ENCODE measurements at regions not wholly inside any gene's neighbourhood (a gene's known extent, or its start where the extent isn't known, plus 50 kb on each side); places are given as distances from the start of the nearest gene placed in this dataset.

DNA sequence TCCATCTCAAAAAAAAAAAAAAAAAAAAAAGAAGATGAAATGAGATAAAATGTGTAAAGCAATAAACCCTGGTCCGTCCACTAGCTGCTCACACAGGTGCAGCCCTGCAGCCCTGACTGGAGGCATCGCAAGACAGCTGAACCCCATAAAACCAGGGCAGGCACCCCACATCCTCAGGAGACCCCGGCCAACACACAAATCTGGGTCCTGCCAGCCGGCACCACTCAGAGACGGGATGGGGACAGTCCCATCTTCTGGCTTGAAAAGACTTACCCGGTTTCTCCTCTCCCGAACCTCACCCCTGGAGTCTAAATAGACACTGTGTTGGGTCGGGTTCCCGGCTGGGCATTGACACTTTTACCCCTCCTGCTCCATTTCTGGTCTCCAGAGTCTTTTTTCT lies 52.7 kb upstream of the TNRC6C start (continued):
- TF ChIP-seq ZNF550 (CRISPR knock-in tag; IDR thresholded peaks at IDR 0.05; ENCODE audit: borderline replicate concordance) (no peak), ZNF775 (CRISPR knock-in tag; IDR thresholded peaks at IDR 0.05; ENCODE audit: borderline replicate concordance) (no peak), TERF1 (CRISPR knock-in tag; IDR thresholded peaks at IDR 0.05) (no peak)

DNA sequence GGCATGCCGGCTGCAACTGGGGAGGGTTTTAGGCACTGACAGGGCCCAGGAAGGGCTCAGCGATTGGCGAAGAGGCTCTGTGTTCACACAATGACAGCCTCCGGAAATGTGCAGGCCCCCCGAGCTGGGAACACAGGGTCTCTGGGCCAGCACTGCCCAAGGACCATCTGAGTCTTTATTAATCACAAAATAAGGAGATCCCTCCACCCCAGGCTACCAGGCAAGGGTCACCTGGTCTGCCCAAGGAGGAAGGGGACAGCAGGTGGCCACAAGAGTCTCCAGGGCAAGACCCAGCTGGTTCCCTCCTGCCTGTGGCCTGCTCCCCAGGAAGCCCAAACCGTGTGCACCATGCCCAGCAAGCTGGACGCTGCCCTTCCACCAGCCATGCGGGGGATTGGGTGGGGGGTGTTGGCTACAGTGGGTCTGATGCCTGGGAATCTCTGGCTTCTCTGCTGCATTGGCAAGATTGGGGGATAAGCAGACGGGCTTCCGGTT lies 52.1 kb upstream of the TNRC6C start:
- FAIRE-seq (no peak), ATAC-seq (no peak; the same call in 2 of the 3 replicates), DNase-seq (ENCODE audit: low spot score) (no peak)
- POLR2A ChIA-PET: no interaction called here
- H3K79me2 ChIP-seq (ENCODE audit: insufficient read depth, low read length): no peaks in the 10 kb centered on the region
- no peaks in the 10 kb centered on the region for H3K36me3 ChIP-seq (replicated peaks in 1 of 2; ENCODE audit: control insufficient read depth in 1 of 2, insufficient read depth in 2 of 2, low read length in 2 of 2)
- H3K9ac ChIP-seq (ENCODE audit: insufficient read depth, low read depth, low read length): no peak overlapping the region
- H3K4me2 ChIP-seq (ENCODE audit: low read depth, low read length): no peak overlapping the region
- CTCF ChIA-PET (ENCODE audit: low intra/inter-chr PET ratio, low total read pairs): no interaction called here
- no peaks in the 10 kb centered on the region; the same call in 1 of the 2 replicates for H4K20me1 ChIP-seq (ENCODE audit: insufficient read depth, low read length)
- 19% methylated on average over 10 of the region's 10 CpGs for WGBS (ENCODE audit: low lambda C conversion rate)
- no TSS peak for BruUV-seq (replicated peaks)
- no peak for TF ChIP-seq ZMYM4 (CRISPR knock-in tag; IDR thresholded peaks at IDR 0.05)
- TF ChIP-seq ZNF343 (CRISPR knock-in tag; IDR thresholded peaks at IDR 0.05): no peak
- no peak for TF ChIP-seq ZFP36 (IDR thresholded peaks at IDR 0.05; ENCODE audit: borderline replicate concordance, low read depth, low read length, partially characterized antibody)
- no peak for TF ChIP-seq MTERF4 (CRISPR knock-in tag; IDR thresholded peaks at IDR 0.05)
- TF ChIP-seq ZNF746 (CRISPR knock-in tag; IDR thresholded peaks at IDR 0.05): no peak
- no peak for TF ChIP-seq ZSCAN21 (CRISPR knock-in tag; IDR thresholded peaks at IDR 0.05; ENCODE audit: borderline replicate concordance)
- TF ChIP-seq NR1H2 (CRISPR knock-in tag; IDR thresholded peaks at IDR 0.05; ENCODE audit: borderline replicate concordance, low read depth): no peak
- TF ChIP-seq ZFP41 (CRISPR knock-in tag; IDR thresholded peaks at IDR 0.05; ENCODE audit: borderline replicate concordance): no peak
- TF ChIP-seq ZNF775 (CRISPR knock-in tag; IDR thresholded peaks at IDR 0.05; ENCODE audit: borderline replicate concordance): no peak
- no peak for TF ChIP-seq FOXM1 (CRISPR knock-in tag; IDR thresholded peaks at IDR 0.05)
- intact Hi-C loops (cut with micrococcal nuclease; ENCODE audit: unreplicated experiment) (no loop called here), in situ Hi-C loops (cut with HindIII; ENCODE audit: extremely low pct_ligation_motif_present, low pct_unique_long_range_greater_than_20kb) (no loop called here)
- peaks cover 15 to 70% of the 10 kb centered on the region in 2 experiments for H3K27me3 ChIP-seq (ENCODE audit: control insufficient read depth in 1 of 2, insufficient read depth in 2 of 2, low read length in 2 of 2)
- H3K4me1 ChIP-seq (ENCODE audit: insufficient read depth, low read length): no peaks in the 10 kb centered on the region
- H2AFZ ChIP-seq (ENCODE audit: low read length): no peak overlapping the region
- H3K27ac ChIP-seq (ENCODE audit: extremely low read length, insufficient read depth, low read length): no peak overlapping the region
- H3K9me3 ChIP-seq (ENCODE audit: low read length): no peaks in the 10 kb centered on the region
- H3K4me3 ChIP-seq (replicated peaks in 1 of 3; ENCODE audit: insufficient read depth in 1 of 3, low read depth in 2 of 3, low read length in 3 of 3): no peak overlapping the region

Measured in HepG2 (cell line).